Stimulated activated CD4-positive, alpha-beta T cell treated with anti-CD3 and anti-CD28 coated beads, Interleukin-2, amount 100 ng/mL, for 48 hours (primary cell): ENCODE measurements at regions not wholly inside any gene's neighbourhood (a gene's known extent, or its start where the extent isn't known, plus 50 kb on each side); places are given as distances from the start of the nearest gene placed in this dataset.
"Not testable (repeated sequence)": the region's sequence is repeated elsewhere in the genome, so short reads cannot be mapped to it uniquely, and the experiment has no call there.

Experiments
- DNase-seq, 2 donors: peaks; one replicate each; pipeline ENCODE4 v3.0.0-alpha.2; 2020

GRCh38 chr4:138790706-138791340, 224.8 kb upstream of the NOCT start:
- DNase-seq: no peak

GRCh38 chr4:138789796-138790195, 225.8 kb upstream of the NOCT start:
- no peak for DNase-seq

GRCh38 chr4:138788857-138789256, 226.7 kb upstream of the NOCT start:
- DNase-seq: no peak

- DNase-seq: no peak
These were observed 227.3 kb upstream of the NOCT start for GRCh38 chr4:138788267-138788790.

GRCh38 chr4:138779761-138780160, 235.8 kb upstream of the NOCT start:
- DNase-seq: not testable (repeated sequence)

- DNase-seq: no peak
These were observed 239.7 kb upstream of the NOCT start for GRCh38 chr4:138775890-138776289.

- DNase-seq: no peak
These were observed 240.1 kb upstream of the NOCT start for GRCh38 chr4:138775489-138775888.

GRCh38 chr4:138774940-138775339, 240.6 kb upstream of the NOCT start:
- no peak for DNase-seq

- not testable (repeated sequence) for DNase-seq
These were observed 241.5 kb upstream of the NOCT start for GRCh38 chr4:138774125-138774524.

GRCh38 chr4:138773321-138773720, 242.3 kb upstream of the NOCT start:
- no peak for DNase-seq

- no peak for DNase-seq
These were observed 243.2 kb upstream of the NOCT start for GRCh38 chr4:138772366-138772765.

- no peak for DNase-seq
These were observed 244.8 kb upstream of the NOCT start for GRCh38 chr4:138770818-138771217.

- DNase-seq: no peak
These were observed 249.2 kb upstream of the NOCT start for GRCh38 chr4:138766332-138766731.

- no peak for DNase-seq
These were observed 250.1 kb upstream of the NOCT start for GRCh38 chr4:138765442-138765841.

- no peak for DNase-seq
These were observed 253.9 kb upstream of the NOCT start for GRCh38 chr4:138761638-138762220.

GRCh38 chr4:138759554-138759902, 256.1 kb upstream of the NOCT start:
- no peak for DNase-seq

GRCh38 chr4:138758876-138759553, 256.6 kb upstream of the NOCT start:
- no peak for DNase-seq

- no peak for DNase-seq
These were observed 257.4 kb upstream of the NOCT start for GRCh38 chr4:138758196-138758595.

- DNase-seq: no peak
These were observed 258.1 kb upstream of the NOCT start for GRCh38 chr4:138757432-138757831.

- DNase-seq: no peak
These were observed 259.1 kb upstream of the NOCT start for GRCh38 chr4:138756519-138756918.

GRCh38 chr4:138751309-138751708, 264.3 kb upstream of the NOCT start:
- DNase-seq: no peak

GRCh38 chr4:138749303-138749702, 266.3 kb upstream of the NOCT start:
- no peak for DNase-seq

- DNase-seq: no peak
These were observed 273.7 kb upstream of the NOCT start for GRCh38 chr4:138741766-138742377.
